A549 (cell line): ENCODE measurements at regions not wholly inside any gene's neighbourhood (a gene's known extent, or its start where the extent isn't known, plus 50 kb on each side); places are given as distances from the start of the nearest gene placed in this dataset.

Experiments
- ATAC-seq, 2 experiments: fragments of 200-7000 bp in 1 of 2; fragments of >200 bp in 1 of 2; cut with Nextera tagmentation in 1 of 2; cut with Tn5 transposase in 1 of 2; 3 replicates each; pipeline versions ENCODE4 v1.8.0 to v1.9.1; 2018 to 2020; ENCODE audit warnings: mild to moderate bottlenecking in 1 of 2, moderate library complexity in 1 of 2
- CTCF ChIA-PET: fragments of 300-600 bp; sonication (Branson Sonifier 250); formaldehyde crosslinking; extraction: SDS; loops from one replicate; lab custom pipeline; 2021; ENCODE audit warnings: antibody characterized with exemption, inconsistent platforms; lab: Yijun Ruan, JAX
- POLR2A ChIA-PET: fragments of 350-600 bp; formaldehyde crosslinking; extraction: SDS; loops from one replicate; lab custom pipeline; 2021; ENCODE audit warnings: antibody characterized with exemption, inconsistent platforms; lab: Yijun Ruan, JAX
- DNase-seq, 2 experiments: peaks; one replicate each; pipeline versions ENCODE4 v3.0.0 to v3.0.0-alpha.2; 2011 to 2016; ENCODE audit warnings: low read depth in 1 of 2, low spot score in 1 of 2
- FAIRE-seq: peaks from 2 replicates; lab custom pipeline; 2011; peaks lifted over from hg19 to GRCh38; lab: Jason Lieb, UNC
- H3K27ac ChIP-seq, 2 experiments: fragments of >200 bp; sonication (Bioruptor Twin); formaldehyde crosslinking; 3 replicates each; pipeline ENCODE4 v1.5.1; 2016 to 2017
- H3K4me1 ChIP-seq: fragments of >200 bp; sonication (Bioruptor Twin); formaldehyde crosslinking; 3 replicates; pipeline ENCODE4 v1.6.1; 2016
- H3K4me2 ChIP-seq: fragments of >200 bp; sonication (Bioruptor Twin); formaldehyde crosslinking; 3 replicates; pipeline ENCODE4 v1.6.1; 2016
- H3K4me3 ChIP-seq: fragments of >200 bp; sonication (Bioruptor Twin); formaldehyde crosslinking; 3 replicates; pipeline ENCODE4 v1.5.1; 2016
- H3K9me3 ChIP-seq: fragments of >200 bp; sonication (Bioruptor Twin); formaldehyde crosslinking; 3 replicates; pipeline ENCODE4 v1.6.1; 2016
- CBX2 ChIP-seq: fragments of 200-600 bp; sonication (generic); IDR thresholded peaks from 2 replicates; pipeline ENCODE4 v1.6.1; 2016; ENCODE audit warnings: low read depth, mild to moderate bottlenecking, borderline replicate concordance
- CHD2 ChIP-seq: fragments of 150-350 bp; IDR thresholded peaks from 2 replicates; pipeline ENCODE4 v1.6.1; 2014; ENCODE audit warnings: low read length; ENCODE audit not compliant: partially characterized antibody
- EP300 ChIP-seq, 2 experiments: fragments of >200 bp; sonication (Bioruptor Twin); formaldehyde crosslinking; IDR thresholded peaks; 2 replicates in 1 of 2; 3 replicates in 1 of 2; pipeline ENCODE4 v1.6.1; 2016 to 2017
- FOSB ChIP-seq: fragments of 250-450 bp; sonication (Bioruptor Pico); IDR thresholded peaks from 2 replicates; pipeline ENCODE4 v1.5.0; 2020; ENCODE audit warnings: mild to moderate bottlenecking, moderate library complexity
- HDAC2 ChIP-seq: fragments of 200-600 bp; sonication (generic); IDR thresholded peaks from 2 replicates; pipeline ENCODE4 v1.6.1; 2016
- HEYL ChIP-seq: fragments of 250-450 bp; sonication (Bioruptor Pico); IDR thresholded peaks from 2 replicates; pipeline ENCODE4 v1.8.0; 2021; ENCODE audit warnings: mild to moderate bottlenecking, moderate library complexity
- KDM1A ChIP-seq: fragments of 200-600 bp; sonication (generic); IDR thresholded peaks from 2 replicates; pipeline ENCODE4 v1.6.1; 2016; ENCODE audit warnings: low read depth, mild to moderate bottlenecking
- KDM5A ChIP-seq: fragments of 200-600 bp; sonication (generic); IDR thresholded peaks from 2 replicates; pipeline ENCODE4 v1.6.1; 2016; ENCODE audit warnings: antibody characterized with exemption, mild to moderate bottlenecking
- MYC ChIP-seq: IDR thresholded peaks from 2 replicates; pipeline ENCODE4 v1.6.1; 2012; ENCODE audit warnings: mild to moderate bottlenecking, inconsistent platforms, low read length, improper control_type of control experiment, borderline replicate concordance
- PHF8 ChIP-seq: fragments of 200-600 bp; sonication (generic); IDR thresholded peaks from 2 replicates; pipeline ENCODE4 v1.6.1; 2016; ENCODE audit warnings: low read depth, mild to moderate bottlenecking, antibody characterized with exemption, moderate library complexity, borderline replicate concordance
- RAD21 ChIP-seq, 2 experiments: fragments of >200 bp in 1 of 2; sonication (Bioruptor Twin) in 1 of 2; formaldehyde crosslinking in 1 of 2; IDR thresholded peaks in 1 of 2; conservative IDR thresholded peaks in 1 of 2; 2 replicates in 1 of 2; 3 replicates in 1 of 2; pipeline ENCODE4 v1.6.1; 2012 to 2018; ENCODE audit warnings: inconsistent platforms in 1 of 2
- RARB ChIP-seq: fragments of 250-450 bp; sonication (Bioruptor Pico); IDR thresholded peaks from 2 replicates; pipeline ENCODE4 v1.8.0; 2021; ENCODE audit warnings: mild to moderate bottlenecking, moderate library complexity
- RNF2 ChIP-seq: fragments of 200-600 bp; sonication (generic); IDR thresholded peaks from 2 replicates; pipeline ENCODE4 v1.6.1; 2016; ENCODE audit warnings: low read depth, mild to moderate bottlenecking, antibody characterized with exemption, moderate library complexity, borderline replicate concordance
- SMC3 ChIP-seq: fragments of >200 bp; sonication (Bioruptor Twin); formaldehyde crosslinking; IDR thresholded peaks from 3 replicates; pipeline ENCODE4 v1.6.1; 2018; ENCODE audit warnings: inconsistent platforms
- ZFP36 ChIP-seq: fragments of 450-650 bp; IDR thresholded peaks from 2 replicates; pipeline ENCODE4 v1.6.1; 2014; ENCODE audit warnings: borderline replicate concordance; ENCODE audit not compliant: partially characterized antibody
- ZNF302 ChIP-seq: fragments of 250-450 bp; sonication (Bioruptor Pico); IDR thresholded peaks from 2 replicates; pipeline ENCODE4 v1.9.0; 2021; ENCODE audit warnings: inconsistent platforms, mild to moderate bottlenecking, moderate library complexity
- WGBS: methylation state at CpG from one replicate; pipeline ENCODE4 v1.1.6; 2017; ENCODE audit errors: missing lambda C conversion rate; 5-methylcytosine and 5-hydroxymethylcytosine counted together
- TF ChIP-seq, protein P1 (sequence below): fragments of 450-650 bp; IDR thresholded peaks from 2 replicates; pipeline ENCODE4 v1.6.1; 2014; ENCODE audit warnings: antibody characterized with exemption
- TF ChIP-seq, protein P2 (sequence below): fragments of >200 bp; sonication (Bioruptor Twin); formaldehyde crosslinking; IDR thresholded peaks from 3 replicates; pipeline ENCODE4 v1.5.1; 2016
- TF ChIP-seq, protein P3 (sequence below): IDR thresholded peaks from 2 replicates; pipeline ENCODE4 v1.6.1; 2012

DNA sequence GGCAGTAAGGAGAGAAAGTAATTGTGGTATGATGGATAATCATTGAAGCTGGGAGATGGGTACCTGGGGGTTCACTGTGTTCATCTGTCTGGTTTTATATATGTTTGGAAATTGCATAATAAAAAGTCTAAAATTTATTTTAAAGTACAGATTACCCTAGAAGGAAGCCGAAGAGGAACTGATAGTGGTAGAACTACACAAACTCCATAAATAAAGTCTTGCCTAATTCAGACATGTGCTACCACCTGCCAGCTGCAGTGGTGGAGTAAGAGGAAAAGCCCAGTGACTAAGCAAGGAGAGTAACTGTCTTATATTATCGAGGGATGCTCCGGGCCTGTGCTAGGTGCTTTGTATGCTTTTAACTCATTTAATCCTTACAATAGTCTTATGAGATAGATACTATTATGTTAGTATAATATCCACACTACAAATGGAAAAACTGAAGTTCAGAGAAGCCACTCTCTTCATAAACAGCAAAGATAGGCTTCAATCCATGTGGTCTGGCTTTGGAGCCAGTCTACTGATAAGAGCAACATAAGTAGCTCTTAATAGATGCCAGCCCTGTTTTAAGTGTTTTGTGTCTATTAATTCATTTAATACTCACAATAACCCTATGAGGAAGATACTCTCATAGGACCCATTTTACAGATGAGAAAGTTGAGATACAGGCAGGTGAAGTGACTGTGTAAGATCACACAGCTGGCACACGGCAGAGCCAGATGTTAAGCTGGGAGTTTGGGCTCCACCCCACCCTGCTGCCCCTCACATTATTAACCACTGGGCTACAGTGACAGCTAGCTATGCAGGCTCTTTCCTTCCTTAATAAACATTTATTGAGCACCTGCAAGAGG lies 56.8 kb upstream of the HNRNPU start:
- TF ChIP-seq KDM1A: 0 out of 2 replicates have a peak, but pooled peaks have one; percentile 29
- TF ChIP-seq RAD21 (conservative IDR thresholded peaks at IDR 0.05 in 1 of 2, IDR thresholded peaks at IDR 0.05 in 1 of 2): no peak
- H3K4me2 ChIP-seq: no peak overlapping the region
- H3K4me1 ChIP-seq: peaks cover 4% of the 10 kb centered on the region; the same call in 1 of the 3 replicates
- 71% methylated on average over 4 of the region's 4 CpGs for WGBS
- no peak for FAIRE-seq
- H3K4me3 ChIP-seq: no peak overlapping the region
- no peak overlapping the region for H3K27ac ChIP-seq
- no peak for DNase-seq
- H3K9me3 ChIP-seq: no peaks in the 10 kb centered on the region
- no peak for ATAC-seq
- ChIA-PET CTCF (interaction anchor here (0.6 to 0.9 kb wide), 2 partner anchors 124 to 126 kb away, joined by 3 read pairs; no protein-coding TSS in a partner anchor), POLR2A (interaction anchor here (0.7 kb wide), 1 partner anchor 234 kb away, joined by 8 read pairs; no protein-coding TSS in a partner anchor)

DNA sequence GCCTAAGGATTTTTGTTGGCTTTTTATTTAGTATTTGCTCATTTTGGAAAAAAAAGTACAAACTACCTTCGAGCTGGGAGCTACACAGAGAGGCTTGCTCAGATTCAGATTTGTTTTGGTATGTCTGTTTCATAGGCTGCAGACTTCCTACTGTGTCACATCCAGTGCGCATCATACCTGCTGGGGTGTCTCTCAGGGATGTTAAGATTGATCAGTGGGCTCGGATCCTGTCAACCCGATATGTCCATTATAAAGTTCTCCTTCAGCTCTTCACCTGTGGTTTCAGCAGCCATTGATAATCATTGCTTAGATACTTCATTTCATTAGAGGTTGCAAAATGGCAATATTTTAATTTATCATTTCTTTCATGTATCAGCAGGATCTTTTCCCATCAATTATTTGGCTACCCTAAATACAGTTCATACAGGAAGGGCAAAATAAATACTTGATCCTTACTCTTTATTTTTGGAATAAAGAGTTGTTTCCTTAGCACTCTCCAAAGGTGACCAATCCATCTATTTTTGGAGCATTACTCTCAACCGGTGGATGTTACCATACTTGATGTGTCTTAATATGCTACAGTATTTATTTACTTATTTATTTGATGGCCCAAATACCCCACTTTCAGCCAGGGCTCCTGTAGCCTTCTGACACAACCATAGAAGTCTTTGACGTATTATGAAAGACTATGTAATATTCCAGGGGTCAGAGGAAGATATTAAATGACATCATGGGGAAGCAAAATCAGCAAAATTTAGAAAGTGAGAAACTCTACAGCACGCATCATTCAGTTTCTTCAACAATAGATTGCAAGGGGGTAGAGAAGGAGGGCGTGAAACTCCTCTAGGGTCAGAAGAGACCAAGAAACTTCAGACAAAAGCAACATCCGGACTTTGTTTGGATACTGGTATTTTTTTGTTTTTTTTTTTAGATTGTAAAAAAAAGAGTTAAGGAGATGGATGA lies 55.3 kb upstream of the HNRNPU start:
- 80% methylated on average over 9 of the region's 9 CpGs for WGBS
- no peaks in the 10 kb centered on the region for H3K9me3 ChIP-seq
- DNase-seq: no peak
- FAIRE-seq: no peak
- peak overlapping the region; percentile 43 for H3K4me3 ChIP-seq
- H3K27ac ChIP-seq: peak overlapping the region; percentile 21 to 79; a peak in 4 of 6 replicates
- TF ChIP-seq EP300 (IDR thresholded peaks at IDR 0.05) (no peak), KDM1A (no peak), RAD21 (conservative IDR thresholded peaks at IDR 0.05 in 1 of 2, IDR thresholded peaks at IDR 0.05 in 1 of 2) (no peak), RNF2 (no peak), PHF8 (no peak), CHD2 (no peak), MYC (no peak), CBX2 (no peak), HDAC2 (no peak), RARB (no peak), SMC3 (no peak), HEYL (CRISPR knock-in tag) (no peak), ZNF302 (no peak), FOSB (CRISPR knock-in tag) (no peak), ZFP36 (no peak), KDM5A (no peak)
- TF ChIP-seq, protein P1, sequence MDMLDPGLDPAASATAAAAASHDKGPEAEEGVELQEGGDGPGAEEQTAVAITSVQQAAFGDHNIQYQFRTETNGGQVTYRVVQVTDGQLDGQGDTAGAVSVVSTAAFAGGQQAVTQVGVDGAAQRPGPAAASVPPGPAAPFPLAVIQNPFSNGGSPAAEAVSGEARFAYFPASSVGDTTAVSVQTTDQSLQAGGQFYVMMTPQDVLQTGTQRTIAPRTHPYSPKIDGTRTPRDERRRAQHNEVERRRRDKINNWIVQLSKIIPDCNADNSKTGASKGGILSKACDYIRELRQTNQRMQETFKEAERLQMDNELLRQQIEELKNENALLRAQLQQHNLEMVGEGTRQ: no peak
- TF ChIP-seq, protein P2, sequence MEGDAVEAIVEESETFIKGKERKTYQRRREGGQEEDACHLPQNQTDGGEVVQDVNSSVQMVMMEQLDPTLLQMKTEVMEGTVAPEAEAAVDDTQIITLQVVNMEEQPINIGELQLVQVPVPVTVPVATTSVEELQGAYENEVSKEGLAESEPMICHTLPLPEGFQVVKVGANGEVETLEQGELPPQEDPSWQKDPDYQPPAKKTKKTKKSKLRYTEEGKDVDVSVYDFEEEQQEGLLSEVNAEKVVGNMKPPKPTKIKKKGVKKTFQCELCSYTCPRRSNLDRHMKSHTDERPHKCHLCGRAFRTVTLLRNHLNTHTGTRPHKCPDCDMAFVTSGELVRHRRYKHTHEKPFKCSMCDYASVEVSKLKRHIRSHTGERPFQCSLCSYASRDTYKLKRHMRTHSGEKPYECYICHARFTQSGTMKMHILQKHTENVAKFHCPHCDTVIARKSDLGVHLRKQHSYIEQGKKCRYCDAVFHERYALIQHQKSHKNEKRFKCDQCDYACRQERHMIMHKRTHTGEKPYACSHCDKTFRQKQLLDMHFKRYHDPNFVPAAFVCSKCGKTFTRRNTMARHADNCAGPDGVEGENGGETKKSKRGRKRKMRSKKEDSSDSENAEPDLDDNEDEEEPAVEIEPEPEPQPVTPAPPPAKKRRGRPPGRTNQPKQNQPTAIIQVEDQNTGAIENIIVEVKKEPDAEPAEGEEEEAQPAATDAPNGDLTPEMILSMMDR: no peak
- TF ChIP-seq, protein P3, sequence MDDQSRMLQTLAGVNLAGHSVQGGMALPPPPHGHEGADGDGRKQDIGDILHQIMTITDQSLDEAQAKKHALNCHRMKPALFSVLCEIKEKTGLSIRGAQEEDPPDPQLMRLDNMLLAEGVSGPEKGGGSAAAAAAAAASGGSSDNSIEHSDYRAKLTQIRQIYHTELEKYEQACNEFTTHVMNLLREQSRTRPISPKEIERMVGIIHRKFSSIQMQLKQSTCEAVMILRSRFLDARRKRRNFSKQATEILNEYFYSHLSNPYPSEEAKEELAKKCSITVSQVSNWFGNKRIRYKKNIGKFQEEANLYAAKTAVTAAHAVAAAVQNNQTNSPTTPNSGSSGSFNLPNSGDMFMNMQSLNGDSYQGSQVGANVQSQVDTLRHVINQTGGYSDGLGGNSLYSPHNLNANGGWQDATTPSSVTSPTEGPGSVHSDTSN: no peak
- POLR2A ChIA-PET: interaction anchor here (1.1 kb wide), 1 partner anchor 51 kb away, joined by 3 read pairs; no protein-coding TSS in a partner anchor
- CTCF ChIA-PET: interaction anchor here (0.6 to 2.0 kb wide), 3 partner anchors 9 to 316 kb away, joined by 4 to 5 read pairs (median 4); a partner anchor contains a TSS
- peak in 1 of 2 experiments; percentile 54; a peak in 3 of 6 replicates for ATAC-seq
- peak overlapping the region; percentile 70 for H3K4me2 ChIP-seq
- H3K4me1 ChIP-seq: peaks cover 4% of the 10 kb centered on the region; the same call in 1 of the 3 replicates
